Astrocyte (in vitro differentiated cells and primary cell): ENCODE measurements at regions not wholly inside any gene's neighbourhood (a gene's known extent, or its start where the extent isn't known, plus 50 kb on each side); places are given as distances from the start of the nearest gene placed in this dataset.

Experiments
- EZH2 ChIP-seq: IDR thresholded peaks from 2 replicates; pipeline ENCODE4 v1.6.1; 2012; ENCODE audit warnings: mild to moderate bottlenecking, low read length, inconsistent platforms; ENCODE audit not compliant: insufficient read depth
- TF ChIP-seq, protein P1 (sequence below): IDR thresholded peaks from 2 replicates; pipeline ENCODE4 v1.5.1; 2011; ENCODE audit warnings: low read depth, mild to moderate bottlenecking, inconsistent platforms, low read length, moderate library complexity; ENCODE audit not compliant: insufficient read depth

DNA sequence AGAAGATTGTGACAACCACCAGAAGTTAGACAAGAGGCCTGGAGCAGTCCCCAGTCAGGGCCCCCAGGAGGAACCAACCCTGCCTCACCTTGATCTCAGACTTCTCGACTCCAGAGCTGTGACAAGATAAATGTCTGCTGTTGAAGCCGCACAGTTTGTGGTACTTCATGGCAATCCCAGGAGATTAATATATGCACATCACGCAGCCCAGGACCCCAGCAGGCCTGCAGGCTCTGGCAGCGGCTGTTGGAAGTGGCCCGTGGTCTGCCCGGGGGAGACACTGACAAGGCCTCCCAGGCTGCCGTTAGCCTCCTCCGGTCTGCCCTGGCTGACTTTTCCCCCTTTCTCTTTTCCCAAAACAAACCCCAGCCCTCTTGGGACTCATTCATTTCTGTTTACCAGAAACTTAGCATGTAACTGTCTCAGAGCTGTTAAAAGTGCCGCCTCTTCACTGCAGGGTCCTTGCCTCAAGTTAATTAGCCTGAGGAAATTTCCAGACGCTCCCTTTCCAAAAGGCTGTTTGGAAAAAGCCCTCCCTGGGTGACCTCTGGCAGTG lies 183.5 kb upstream of the LYSMD4 start:
- TF ChIP-seq, protein P1, sequence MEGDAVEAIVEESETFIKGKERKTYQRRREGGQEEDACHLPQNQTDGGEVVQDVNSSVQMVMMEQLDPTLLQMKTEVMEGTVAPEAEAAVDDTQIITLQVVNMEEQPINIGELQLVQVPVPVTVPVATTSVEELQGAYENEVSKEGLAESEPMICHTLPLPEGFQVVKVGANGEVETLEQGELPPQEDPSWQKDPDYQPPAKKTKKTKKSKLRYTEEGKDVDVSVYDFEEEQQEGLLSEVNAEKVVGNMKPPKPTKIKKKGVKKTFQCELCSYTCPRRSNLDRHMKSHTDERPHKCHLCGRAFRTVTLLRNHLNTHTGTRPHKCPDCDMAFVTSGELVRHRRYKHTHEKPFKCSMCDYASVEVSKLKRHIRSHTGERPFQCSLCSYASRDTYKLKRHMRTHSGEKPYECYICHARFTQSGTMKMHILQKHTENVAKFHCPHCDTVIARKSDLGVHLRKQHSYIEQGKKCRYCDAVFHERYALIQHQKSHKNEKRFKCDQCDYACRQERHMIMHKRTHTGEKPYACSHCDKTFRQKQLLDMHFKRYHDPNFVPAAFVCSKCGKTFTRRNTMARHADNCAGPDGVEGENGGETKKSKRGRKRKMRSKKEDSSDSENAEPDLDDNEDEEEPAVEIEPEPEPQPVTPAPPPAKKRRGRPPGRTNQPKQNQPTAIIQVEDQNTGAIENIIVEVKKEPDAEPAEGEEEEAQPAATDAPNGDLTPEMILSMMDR = no peak
- TF ChIP-seq EZH2 = no peak
